ENCODE measurements at regions not wholly inside any gene's neighbourhood (a gene's known extent, or its start where the extent isn't known, plus 50 kb on each side); places are given as distances from the start of the nearest gene placed in this dataset.
"Not testable (repeated sequence)": the region's sequence is repeated elsewhere in the genome, so short reads cannot be mapped to it uniquely, and the experiment has no call there.

- H3K9ac ChIP-seq (ENCODE audit: low read depth in 2 of 2, low read length in 2 of 2): no peak overlapping the region
- no peak for DNase-seq
- no peaks in the 10 kb centered on the region for H3K36me3 ChIP-seq
- H3K27me3 ChIP-seq: no peaks in the 10 kb centered on the region
- no peak overlapping the region for H3K27ac ChIP-seq
- H3K4me3 ChIP-seq: no peak overlapping the region
- H3K4me1 ChIP-seq: no peaks in the 10 kb centered on the region
- TF ChIP-seq CTCF (IDR thresholded peaks at IDR 0.05): no peak
- no peaks in the 10 kb centered on the region for H3K9me3 ChIP-seq
- intact Hi-C loops (cut with DNase I): no loop called here
Observed at GRCh38 chr13:78129823-78130222, 211.2 kb upstream of the EDNRB start.

GRCh38 chr13:78129359-78129758 is 210.7 kb upstream of the EDNRB start:
- Histone ChIP-seq H3K36me3 (no peaks in the 10 kb centered on the region), H3K4me3 (no peak overlapping the region), H3K4me1 (no peaks in the 10 kb centered on the region), H3K27ac (no peak overlapping the region), H3K9ac (ENCODE audit: low read depth in 2 of 2, low read length in 2 of 2) (no peak overlapping the region), H3K9me3 (no peaks in the 10 kb centered on the region), H3K27me3 (no peaks in the 10 kb centered on the region)
- TF ChIP-seq CTCF (IDR thresholded peaks at IDR 0.05): no peak
- intact Hi-C loops (cut with DNase I): no loop called here
- no peak for DNase-seq

DNA sequence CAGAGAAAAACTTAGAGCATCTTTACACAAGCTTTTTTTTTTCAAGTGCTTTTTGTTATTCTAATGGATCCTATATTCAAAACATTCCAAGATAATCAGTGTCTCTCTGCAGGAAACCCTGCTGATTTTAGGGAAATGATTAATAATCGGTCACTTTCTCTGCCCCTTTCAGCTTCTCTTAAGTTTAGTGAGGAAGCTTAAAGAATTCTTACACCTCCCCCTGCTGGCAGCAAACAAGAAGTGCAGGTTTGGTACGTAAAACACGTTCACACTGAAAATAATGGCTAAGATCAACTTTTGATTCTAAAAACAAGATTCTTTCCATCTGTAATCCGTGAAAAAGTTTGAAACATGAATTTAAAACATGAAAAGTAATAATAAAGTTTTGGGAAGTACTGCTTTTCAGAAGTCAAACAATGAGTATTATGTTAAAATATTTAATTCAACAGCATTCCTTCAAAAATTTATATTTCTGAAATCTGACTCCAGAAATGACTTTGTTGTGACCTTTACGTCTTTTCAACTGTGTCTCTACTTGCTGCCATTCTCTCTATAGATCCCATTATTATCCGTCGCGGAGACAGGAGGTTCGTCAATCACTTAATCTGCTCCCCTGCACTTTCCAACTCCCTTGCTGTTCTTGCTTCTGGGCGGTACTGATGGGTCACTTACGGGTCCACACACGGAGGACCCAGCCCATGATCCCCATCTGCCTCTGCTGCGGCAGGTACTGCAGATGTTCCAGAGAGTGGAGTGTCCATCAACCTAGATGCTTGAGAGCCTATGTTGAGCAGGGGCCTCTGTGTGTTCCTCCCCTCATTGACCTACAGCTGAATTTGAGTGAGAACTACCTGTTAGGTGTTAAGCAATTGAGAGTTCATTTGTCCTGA is 203.1 kb upstream of the EDNRB start:
- no peaks in the 10 kb centered on the region for H3K9me3 ChIP-seq
- no peak overlapping the region for H3K4me3 ChIP-seq
- no peak overlapping the region for H3K27ac ChIP-seq
- no peaks in the 10 kb centered on the region for H3K4me1 ChIP-seq
- H3K27me3 ChIP-seq: no peaks in the 10 kb centered on the region
- H3K36me3 ChIP-seq: no peaks in the 10 kb centered on the region
- TF ChIP-seq CTCF (IDR thresholded peaks at IDR 0.05): peak; percentile 83
- DNase-seq: peak; percentile 42
- H3K9ac ChIP-seq (ENCODE audit: low read depth in 2 of 2, low read length in 2 of 2): no peak overlapping the region
- intact Hi-C loops (cut with DNase I): loop anchor here (2.0 kb wide), 1 partner anchor 341 kb away; no protein-coding TSS in a partner anchor

- Histone ChIP-seq H3K4me1 (no peaks in the 10 kb centered on the region), H3K27me3 (no peaks in the 10 kb centered on the region), H3K4me3 (no peak overlapping the region), H3K9me3 (no peaks in the 10 kb centered on the region), H3K36me3 (no peaks in the 10 kb centered on the region), H3K9ac (ENCODE audit: low read depth in 2 of 2, low read length in 2 of 2) (no peak overlapping the region), H3K27ac (no peak overlapping the region)
- intact Hi-C loops (cut with DNase I): loop anchor here (2.0 kb wide), 1 partner anchor 340 kb away; no protein-coding TSS in a partner anchor
- DNase-seq: no peak
- TF ChIP-seq CTCF (IDR thresholded peaks at IDR 0.05): no peak
Observed at GRCh38 chr13:78121001-78121400, 202.4 kb upstream of the EDNRB start.

- intact Hi-C loops (cut with DNase I): loop anchor here (2.0 kb wide), 1 partner anchor 339 kb away; no protein-coding TSS in a partner anchor
- H3K27me3 ChIP-seq; DNase-seq; H3K36me3 ChIP-seq; H3K9ac ChIP-seq (ENCODE audit: low read depth in 2 of 2, low read length in 2 of 2); H3K27ac ChIP-seq; H3K4me1 ChIP-seq; H3K9me3 ChIP-seq; H3K4me3 ChIP-seq: not testable (repeated sequence)
Observed at GRCh38 chr13:78120144-78120543, 201.5 kb upstream of the EDNRB start.

DNA sequence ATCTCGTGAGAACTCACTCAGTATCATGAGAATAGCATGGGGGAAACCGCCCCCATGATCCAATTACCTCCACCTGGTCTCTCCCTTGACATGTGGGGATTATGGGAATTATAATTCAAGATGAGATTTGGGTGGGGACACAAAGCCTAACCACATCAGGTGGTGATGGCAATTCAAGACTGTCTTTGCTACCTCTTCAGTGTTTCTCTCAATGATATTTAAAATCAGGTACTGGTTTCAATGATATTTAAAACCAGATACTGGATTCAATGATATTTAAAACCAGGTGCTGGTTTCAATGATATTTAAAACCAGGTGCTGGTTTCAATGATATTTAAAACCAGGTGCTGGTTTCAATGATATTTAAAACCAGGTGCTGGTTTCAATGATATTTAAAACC is 198.4 kb upstream of the EDNRB start:
- DNase-seq; H3K36me3 ChIP-seq; H3K9ac ChIP-seq (ENCODE audit: low read depth in 2 of 2, low read length in 2 of 2); intact Hi-C loops (cut with DNase I); H3K27me3 ChIP-seq; H3K9me3 ChIP-seq; H3K4me1 ChIP-seq; H3K4me3 ChIP-seq; H3K27ac ChIP-seq: not testable (repeated sequence)

Measured in colonic mucosa (tissue), 4 donors.